Epithelial cell of proximal tubule (primary cell): ENCODE measurements at regions not wholly inside any gene's neighbourhood (a gene's known extent, or its start where the extent isn't known, plus 50 kb on each side); places are given as distances from the start of the nearest gene placed in this dataset.

Experiments
- DNase-seq: peaks from one replicate; pipeline ENCODE4 v3.0.0-alpha.2; 2011; ENCODE audit warnings: low read depth
- H3K4me3 ChIP-seq: 2 replicates; pipeline ENCODE4 v1.5.1; 2011; ENCODE audit warnings: low read depth, mild to moderate bottlenecking, low read length
- TF ChIP-seq, protein P1 (sequence below): conservative IDR thresholded peaks from 2 replicates; pipeline ENCODE4 v1.5.1; 2012; ENCODE audit warnings: low read depth, mild to moderate bottlenecking, low read length

DNA sequence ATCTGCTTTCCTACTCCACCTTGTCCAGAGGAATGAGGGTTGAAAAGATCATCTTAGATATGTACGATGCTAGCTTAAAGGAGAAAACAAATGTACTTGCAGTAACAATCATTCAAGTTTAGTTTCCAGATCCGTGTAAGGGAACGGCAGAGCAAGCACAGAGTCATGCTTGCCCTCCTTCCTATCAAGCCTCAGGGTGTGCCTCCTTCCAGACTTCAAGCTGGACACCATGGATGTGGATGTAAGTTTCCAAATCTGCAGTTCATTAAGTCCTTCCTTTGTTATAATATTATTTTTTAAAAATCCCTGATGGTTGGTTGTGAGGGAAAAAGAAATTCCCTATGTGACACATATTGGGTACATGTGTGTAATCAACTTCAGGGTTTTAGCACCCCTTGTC, 238.9 kb upstream of the NT5C1B start:
- TF ChIP-seq, protein P1, sequence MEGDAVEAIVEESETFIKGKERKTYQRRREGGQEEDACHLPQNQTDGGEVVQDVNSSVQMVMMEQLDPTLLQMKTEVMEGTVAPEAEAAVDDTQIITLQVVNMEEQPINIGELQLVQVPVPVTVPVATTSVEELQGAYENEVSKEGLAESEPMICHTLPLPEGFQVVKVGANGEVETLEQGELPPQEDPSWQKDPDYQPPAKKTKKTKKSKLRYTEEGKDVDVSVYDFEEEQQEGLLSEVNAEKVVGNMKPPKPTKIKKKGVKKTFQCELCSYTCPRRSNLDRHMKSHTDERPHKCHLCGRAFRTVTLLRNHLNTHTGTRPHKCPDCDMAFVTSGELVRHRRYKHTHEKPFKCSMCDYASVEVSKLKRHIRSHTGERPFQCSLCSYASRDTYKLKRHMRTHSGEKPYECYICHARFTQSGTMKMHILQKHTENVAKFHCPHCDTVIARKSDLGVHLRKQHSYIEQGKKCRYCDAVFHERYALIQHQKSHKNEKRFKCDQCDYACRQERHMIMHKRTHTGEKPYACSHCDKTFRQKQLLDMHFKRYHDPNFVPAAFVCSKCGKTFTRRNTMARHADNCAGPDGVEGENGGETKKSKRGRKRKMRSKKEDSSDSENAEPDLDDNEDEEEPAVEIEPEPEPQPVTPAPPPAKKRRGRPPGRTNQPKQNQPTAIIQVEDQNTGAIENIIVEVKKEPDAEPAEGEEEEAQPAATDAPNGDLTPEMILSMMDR: no peak
- no peak overlapping the region for H3K4me3 ChIP-seq
- no peak for DNase-seq

DNA sequence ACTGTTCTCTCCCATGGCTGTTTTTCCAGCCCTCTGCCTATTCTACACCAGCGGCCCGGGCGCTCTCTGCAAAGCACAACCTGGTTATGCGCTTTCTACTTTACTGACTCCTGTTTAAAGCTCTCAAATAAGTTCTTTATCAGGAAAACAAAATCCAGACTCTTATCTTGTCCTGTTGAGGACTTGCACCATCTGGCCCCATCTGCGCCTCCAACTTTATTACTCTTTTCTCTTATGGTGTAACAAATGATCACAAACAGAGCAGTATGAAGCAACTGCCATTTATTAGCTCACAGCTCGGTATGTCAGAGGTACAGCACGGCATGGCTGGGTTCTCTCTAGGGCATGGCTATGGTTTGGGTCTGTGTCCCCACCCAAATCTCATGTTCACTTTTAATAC, 236.5 kb upstream of the NT5C1B start:
- TF ChIP-seq, protein P1: no peak
- DNase-seq: no peak
- no peak overlapping the region for H3K4me3 ChIP-seq

DNA sequence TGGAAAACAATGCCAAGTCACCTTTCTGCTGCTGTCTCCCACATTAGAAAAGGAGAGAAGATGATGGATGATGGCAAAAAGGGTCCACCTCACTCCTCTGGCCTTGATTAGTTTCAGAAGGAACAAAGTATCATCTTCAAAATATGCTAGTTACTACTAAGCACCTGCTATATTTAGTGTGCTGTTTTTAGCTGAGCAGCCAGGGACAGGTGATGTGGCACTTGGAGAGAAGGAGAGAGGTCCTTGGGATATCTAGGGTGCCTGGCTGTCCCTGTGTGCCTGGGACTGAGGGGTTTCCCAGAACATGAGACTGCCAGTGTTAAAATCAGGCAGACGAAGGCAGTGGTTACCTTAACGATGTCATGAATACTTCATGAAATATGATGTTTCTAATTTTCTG, 235.5 kb upstream of the NT5C1B start:
- no peak for DNase-seq
- no peak overlapping the region for H3K4me3 ChIP-seq
- TF ChIP-seq, protein P1: no peak

DNA sequence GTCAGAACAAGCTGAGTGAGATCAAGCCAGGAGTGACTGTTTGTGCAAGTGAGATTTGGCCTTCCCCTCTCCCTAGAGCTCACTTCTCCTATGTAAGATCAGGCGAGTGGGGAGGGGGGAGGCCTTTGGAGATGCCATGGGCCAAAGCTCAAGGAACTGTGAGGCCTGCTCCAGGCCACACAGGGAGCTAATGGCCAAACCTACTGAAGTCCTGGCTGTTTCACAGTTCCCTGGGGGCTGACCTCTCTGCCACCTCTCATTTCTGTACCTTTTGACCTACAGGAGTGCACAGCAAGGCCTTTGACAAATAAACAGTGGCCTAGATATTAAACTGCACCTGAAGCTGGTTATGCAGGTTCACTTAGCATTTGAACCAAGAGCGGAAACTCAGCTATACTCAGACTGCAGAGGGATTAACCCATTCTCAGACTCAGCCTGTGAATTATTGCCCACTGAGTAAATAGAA, 235.0 kb upstream of the NT5C1B start:
- no peak overlapping the region for H3K4me3 ChIP-seq
- DNase-seq: no peak
- TF ChIP-seq, protein P1: no peak

DNA sequence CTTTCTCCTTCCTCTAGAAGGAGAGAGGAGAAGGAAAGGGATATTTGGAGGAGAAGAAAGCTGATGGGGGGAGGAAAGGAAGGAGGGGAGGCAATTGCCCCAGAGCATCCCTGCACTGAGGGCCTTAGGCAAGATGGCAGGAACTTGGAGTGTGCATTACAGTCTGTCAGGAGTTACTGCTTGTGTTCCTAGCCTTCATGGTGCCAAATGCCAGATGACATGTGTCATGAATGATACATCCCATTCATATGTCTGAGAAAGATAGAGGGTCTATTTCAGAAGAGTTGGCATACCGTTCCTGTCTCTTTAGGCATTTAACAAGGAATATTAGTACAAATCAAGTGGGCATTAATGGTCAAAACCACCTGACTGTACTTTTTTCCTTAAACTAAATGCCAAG, 232.1 kb upstream of the NT5C1B start:
- TF ChIP-seq, protein P1: no peak
- H3K4me3 ChIP-seq: no peak overlapping the region
- no peak for DNase-seq

DNA sequence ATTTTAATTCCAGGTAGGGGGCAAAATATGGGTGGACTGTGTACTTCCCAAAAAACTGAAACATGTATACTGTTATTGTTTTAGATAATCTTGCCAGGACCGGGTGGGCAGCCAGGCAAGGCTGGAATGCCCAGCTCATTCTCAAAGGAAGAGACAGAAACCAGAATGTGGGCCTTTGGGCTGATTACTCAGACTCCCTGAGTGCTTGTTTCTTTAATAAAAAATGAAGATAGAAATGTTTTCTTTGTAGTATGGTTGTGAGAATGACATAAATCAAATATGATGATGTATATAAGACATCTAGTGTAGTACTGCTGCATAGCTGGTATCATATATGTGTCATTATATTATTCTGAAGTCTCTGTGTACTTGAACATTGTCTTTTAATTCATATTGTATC, 231.6 kb upstream of the NT5C1B start:
- no peak overlapping the region for H3K4me3 ChIP-seq
- TF ChIP-seq, protein P1: no peak
- no peak for DNase-seq

DNA sequence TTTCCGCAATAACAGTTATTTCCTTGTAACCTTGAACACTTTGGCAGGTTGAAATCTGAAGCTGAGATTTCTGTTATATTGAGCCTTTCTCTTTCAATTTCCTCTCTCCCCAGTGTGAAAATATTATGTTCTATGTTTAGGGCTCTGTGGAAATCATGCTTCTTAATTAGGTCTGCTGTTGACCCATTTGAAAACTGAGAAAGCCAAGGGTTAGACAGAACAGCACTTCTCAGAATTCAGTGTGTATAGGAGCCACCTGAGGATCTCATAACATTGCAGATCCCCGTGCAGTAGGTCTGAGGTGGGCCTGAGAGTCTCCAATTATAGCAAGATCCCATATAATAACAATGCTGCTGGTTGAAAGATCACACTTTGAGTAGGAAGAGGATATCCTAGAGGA, 230.2 kb upstream of the NT5C1B start:
- TF ChIP-seq, protein P1: no peak
- H3K4me3 ChIP-seq: no peak overlapping the region
- no peak for DNase-seq
